ENCODE measurements at regions not wholly inside any gene's neighbourhood (a gene's known extent, or its start where the extent isn't known, plus 50 kb on each side); places are given as distances from the start of the nearest gene placed in this dataset.
"Not testable (repeated sequence)": the region's sequence is repeated elsewhere in the genome, so short reads cannot be mapped to it uniquely, and the experiment has no call there.

DNA sequence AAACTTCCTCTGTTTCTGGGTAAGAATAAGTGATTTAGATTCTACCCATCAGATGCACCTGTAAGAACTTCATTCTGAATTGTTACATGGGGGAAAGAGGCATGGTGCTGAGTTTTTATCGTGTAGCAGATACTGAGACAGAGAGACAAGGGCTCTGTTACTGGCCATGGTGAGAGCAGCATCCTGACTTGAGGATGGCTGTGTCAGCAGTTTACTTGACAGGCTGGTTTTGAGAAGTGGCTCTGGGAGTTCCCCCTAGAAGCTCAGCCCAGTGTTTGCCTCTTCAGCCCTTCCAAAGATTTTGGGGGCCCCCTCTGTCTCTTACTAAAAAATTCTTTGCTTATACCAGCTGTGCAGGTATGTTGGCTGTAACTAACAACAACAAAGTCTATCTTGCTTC, 510.5 kb downstream of the LRRC70 start:
- TF ChIP-seq CTCF (IDR thresholded peaks at IDR 0.05; ENCODE audit: low read depth, low read length): no peak
- no peak for DNase-seq
- H3K4me1 ChIP-seq: no peaks in the 10 kb centered on the region

DNA sequence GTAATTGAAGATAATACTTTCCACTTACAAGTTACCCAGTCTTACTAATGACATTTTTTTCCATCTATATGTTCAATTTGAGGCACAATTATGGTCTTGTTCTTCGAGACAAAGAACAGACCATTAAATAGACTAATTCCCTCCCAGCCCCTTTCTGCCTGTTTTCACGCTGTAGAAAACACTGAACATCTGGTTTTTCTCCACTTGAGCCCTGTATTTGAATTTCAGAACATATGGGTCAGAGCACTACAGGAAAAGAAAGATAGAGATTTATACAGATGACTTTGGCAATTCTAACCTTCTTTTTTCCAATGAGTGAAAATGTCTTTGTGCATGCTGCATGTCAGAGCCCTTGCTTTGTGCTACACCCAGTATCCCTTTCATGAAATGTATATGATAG, 506.9 kb downstream of the LRRC70 start:
- no peak for DNase-seq
- no peaks in the 10 kb centered on the region for H3K4me1 ChIP-seq
- no peaks in the 10 kb centered on the region for H3K36me3 ChIP-seq
- no peak overlapping the region for H3K4me3 ChIP-seq (ENCODE audit: low read depth, low read length)
- no peaks in the 10 kb centered on the region for H3K27me3 ChIP-seq
- TF ChIP-seq CTCF (IDR thresholded peaks at IDR 0.05; ENCODE audit: low read depth, low read length): no peak
- H3K9me3 ChIP-seq: no peaks in the 10 kb centered on the region

More for the DNA sequence above, 510.5 kb downstream of the LRRC70 start:
- Histone ChIP-seq H3K4me3 (ENCODE audit: low read depth, low read length) (no peak overlapping the region), H3K9me3 (no peaks in the 10 kb centered on the region), H3K27me3 (no peaks in the 10 kb centered on the region), H3K36me3 (no peaks in the 10 kb centered on the region)

DNA sequence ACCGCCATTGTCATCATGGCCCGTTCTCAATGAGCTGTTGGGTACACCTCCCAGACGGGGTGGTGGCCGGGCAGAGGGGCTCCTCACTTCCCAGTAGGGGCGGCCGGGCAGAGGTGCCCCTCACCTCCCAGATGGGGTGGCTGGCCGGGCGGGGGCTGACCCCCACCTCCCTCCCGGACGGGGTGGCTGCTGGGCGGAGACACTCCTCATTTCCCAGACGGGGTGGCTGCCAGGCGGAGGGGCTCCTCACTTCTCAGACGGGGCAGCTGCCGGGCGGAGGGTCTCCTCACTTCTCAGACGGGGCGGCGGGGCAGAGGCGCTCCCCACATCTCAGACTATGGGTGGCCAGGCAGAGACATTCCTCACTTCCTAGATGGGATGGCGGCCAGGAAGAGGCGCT, 505.1 kb downstream of the LRRC70 start:
- not testable (repeated sequence) for DNase-seq; H3K9me3 ChIP-seq; H3K27me3 ChIP-seq; H3K36me3 ChIP-seq; H3K4me3 ChIP-seq (ENCODE audit: low read depth, low read length); H3K4me1 ChIP-seq

GRCh38 chr5:63081402-63081801, 502.8 kb downstream of the LRRC70 start:
- H3K27me3 ChIP-seq: no peaks in the 10 kb centered on the region
- no peaks in the 10 kb centered on the region for H3K36me3 ChIP-seq
- H3K4me3 ChIP-seq (ENCODE audit: low read depth, low read length): no peak overlapping the region
- H3K9me3 ChIP-seq: no peaks in the 10 kb centered on the region
- DNase-seq: no peak
- TF ChIP-seq CTCF (IDR thresholded peaks at IDR 0.05; ENCODE audit: low read depth, low read length): no peak
- no peaks in the 10 kb centered on the region for H3K4me1 ChIP-seq

- Histone ChIP-seq H3K9me3 (no peaks in the 10 kb centered on the region), H3K4me1 (no peaks in the 10 kb centered on the region), H3K4me3 (ENCODE audit: low read depth, low read length) (no peak overlapping the region), H3K27me3 (no peaks in the 10 kb centered on the region), H3K36me3 (no peaks in the 10 kb centered on the region)
- no peak for DNase-seq
- TF ChIP-seq CTCF (IDR thresholded peaks at IDR 0.05; ENCODE audit: low read depth, low read length): no peak
Observed at GRCh38 chr5:63070001-63070400, 491.4 kb downstream of the LRRC70 start.

DNA sequence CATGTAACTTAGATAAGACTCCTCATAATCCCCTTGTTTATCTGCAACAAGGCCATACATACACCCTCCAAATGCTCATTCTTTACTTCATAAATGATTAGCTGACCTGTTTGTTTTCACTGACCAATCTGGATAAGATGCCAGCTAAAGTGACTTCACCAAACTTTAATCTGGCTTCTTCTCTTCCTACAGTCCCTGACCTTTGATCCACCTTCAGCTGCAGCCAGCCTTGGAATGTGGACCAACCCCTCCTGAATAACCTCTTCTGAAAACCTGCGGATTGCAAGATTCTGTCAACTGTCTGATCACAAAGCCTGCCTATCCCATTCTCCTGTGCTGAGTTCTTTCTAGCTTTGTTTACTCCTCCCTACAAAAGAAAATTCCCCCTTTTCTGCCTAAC, 476.8 kb downstream of the LRRC70 start:
- Histone ChIP-seq H3K4me1 (no peaks in the 10 kb centered on the region), H3K27me3 (no peaks in the 10 kb centered on the region), H3K9me3 (no peaks in the 10 kb centered on the region), H3K36me3 (no peaks in the 10 kb centered on the region), H3K4me3 (ENCODE audit: low read depth, low read length) (no peak overlapping the region)
- TF ChIP-seq CTCF (IDR thresholded peaks at IDR 0.05; ENCODE audit: low read depth, low read length): no peak
- DNase-seq: no peak

GRCh38 chr5:63053019-63053638, 474.5 kb downstream of the LRRC70 start:
- no peak for DNase-seq

More at GRCh38 chr5:63053019-63053638, 474.5 kb downstream of the LRRC70 start:
- no peaks in the 10 kb centered on the region for H3K9me3 ChIP-seq
- H3K4me1 ChIP-seq: no peaks in the 10 kb centered on the region
- H3K4me3 ChIP-seq (ENCODE audit: low read depth, low read length): no peak overlapping the region
- H3K27me3 ChIP-seq: no peaks in the 10 kb centered on the region
- H3K36me3 ChIP-seq: no peaks in the 10 kb centered on the region
- TF ChIP-seq CTCF (IDR thresholded peaks at IDR 0.05; ENCODE audit: low read depth, low read length): no peak

Measured in BE2C (cell line).